Osteoblast (primary cell): ENCODE measurements at regions not wholly inside any gene's neighbourhood (a gene's known extent, or its start where the extent isn't known, plus 50 kb on each side); places are given as distances from the start of the nearest gene placed in this dataset.

Experiments used
- DNase-seq: peaks from one replicate; pipeline ENCODE4 v3.0.0; 2011; ENCODE audit warnings: low spot score, mixed read lengths; ENCODE audit not compliant: insufficient read length; ENCODE audit errors: missing footprints
- H2AFZ ChIP-seq: 2 replicates; pipeline ENCODE4 v1.6.0; 2011; ENCODE audit warnings: mild to moderate bottlenecking, low read length
- H3K27ac ChIP-seq: 2 replicates; pipeline ENCODE4 v1.5.1; 2011; ENCODE audit warnings: mild to moderate bottlenecking, low read depth, low read length, moderate library complexity
- H3K27me3 ChIP-seq: 2 replicates; pipeline ENCODE4 v1.6.0; 2012; ENCODE audit warnings: mild to moderate bottlenecking, control low read depth, inconsistent platforms, low read length, moderate library complexity; ENCODE audit not compliant: insufficient read depth
- H3K36me3 ChIP-seq: 2 replicates; pipeline ENCODE4 v1.5.1; 2011; ENCODE audit warnings: mild to moderate bottlenecking, low read length, control low read depth, moderate library complexity; ENCODE audit not compliant: insufficient read depth
- H3K4me1 ChIP-seq: 2 replicates; pipeline ENCODE4 v1.5.1; 2011; ENCODE audit warnings: mild to moderate bottlenecking, low read length, control low read depth, moderate library complexity; ENCODE audit not compliant: insufficient read depth
- H3K4me2 ChIP-seq: 2 replicates; pipeline ENCODE4 v1.6.0; 2011; ENCODE audit warnings: mild to moderate bottlenecking, low read length; ENCODE audit not compliant: insufficient read depth
- H3K4me3 ChIP-seq: fragments of 200-600 bp; sonication (generic); 3 replicates; pipeline ENCODE4 v1.5.1; 2012; ENCODE audit warnings: mild to moderate bottlenecking, low read length, inconsistent platforms; ENCODE audit not compliant: insufficient read depth
- H3K79me2 ChIP-seq: 2 replicates; pipeline ENCODE4 v1.6.0; 2012; ENCODE audit warnings: mild to moderate bottlenecking, low read length, control low read depth, inconsistent platforms; ENCODE audit not compliant: insufficient read depth
- H3K9me3 ChIP-seq: 2 replicates; pipeline ENCODE4 v1.5.1; 2011; ENCODE audit warnings: low read depth, low read length, control low read depth
- H4K20me1 ChIP-seq: 2 replicates; pipeline ENCODE4 v1.6.0; 2012; ENCODE audit warnings: mild to moderate bottlenecking, low read length, control low read depth; ENCODE audit not compliant: insufficient read depth
- CTCF ChIP-seq: IDR thresholded peaks from 2 replicates; pipeline ENCODE4 v1.5.1; 2011; ENCODE audit warnings: mild to moderate bottlenecking, low read depth, low read length, moderate library complexity; ENCODE audit errors: extremely low read depth

- no peaks in the 10 kb centered on the region for H4K20me1 ChIP-seq
- H3K36me3 ChIP-seq = no peaks in the 10 kb centered on the region
- H3K4me2 ChIP-seq = no peak overlapping the region
- no peaks in the 10 kb centered on the region for H3K79me2 ChIP-seq
- no peak for TF ChIP-seq CTCF
- H3K9me3 ChIP-seq = peaks cover 2% of the 10 kb centered on the region
- H3K4me3 ChIP-seq = no peak overlapping the region
- H2AFZ ChIP-seq = no peak overlapping the region
- no peak overlapping the region for H3K27ac ChIP-seq
- no peak for DNase-seq
- no peaks in the 10 kb centered on the region for H3K27me3 ChIP-seq
- H3K4me1 ChIP-seq = no peaks in the 10 kb centered on the region
Measured at GRCh38 chr16:6375465-6376075, 957.1 kb upstream of the RBFOX1 start.

- Histone ChIP-seq H3K36me3 (no peaks in the 10 kb centered on the region), H3K79me2 (no peaks in the 10 kb centered on the region), H3K4me1 (no peaks in the 10 kb centered on the region), H3K4me3 (no peak overlapping the region), H3K27me3 (no peaks in the 10 kb centered on the region), H3K4me2 (no peak overlapping the region), H4K20me1 (no peaks in the 10 kb centered on the region), H3K27ac (no peak overlapping the region), H2AFZ (no peak overlapping the region), H3K9me3 (peaks cover 2% of the 10 kb centered on the region)
- no peak for TF ChIP-seq CTCF
- no peak for DNase-seq
Measured at GRCh38 chr16:6374821-6375220, 957.8 kb upstream of the RBFOX1 start.

GRCh38 chr16:6364846-6365245, 967.8 kb upstream of the RBFOX1 start:
- Histone ChIP-seq H3K9me3 (no peaks in the 10 kb centered on the region), H2AFZ (no peak overlapping the region), H3K36me3 (no peaks in the 10 kb centered on the region), H3K79me2 (no peaks in the 10 kb centered on the region), H3K4me2 (no peak overlapping the region), H3K4me1 (no peaks in the 10 kb centered on the region), H3K27me3 (no peaks in the 10 kb centered on the region), H3K27ac (no peak overlapping the region), H3K4me3 (no peak overlapping the region), H4K20me1 (no peaks in the 10 kb centered on the region)
- DNase-seq = no peak
- no peak for TF ChIP-seq CTCF

- Histone ChIP-seq H3K4me3 (no peak overlapping the region), H3K4me2 (no peak overlapping the region), H3K27ac (no peak overlapping the region), H3K4me1 (no peaks in the 10 kb centered on the region), H2AFZ (no peak overlapping the region), H3K27me3 (no peaks in the 10 kb centered on the region), H3K9me3 (peaks cover 3% of the 10 kb centered on the region), H4K20me1 (no peaks in the 10 kb centered on the region), H3K36me3 (no peaks in the 10 kb centered on the region), H3K79me2 (no peaks in the 10 kb centered on the region)
- no peak for DNase-seq
- TF ChIP-seq CTCF = no peak
Measured at GRCh38 chr16:6363896-6364607, 968.6 kb upstream of the RBFOX1 start.
